SIG-M5 treated with dmso at 0.1 percent for 504 hours (cell line): ENCODE measurements at regions not wholly inside any gene's neighbourhood (a gene's known extent, or its start where the extent isn't known, plus 50 kb on each side); places are given as distances from the start of the nearest gene placed in this dataset.
"Not testable (repeated sequence)": the region's sequence is repeated elsewhere in the genome, so short reads cannot be mapped to it uniquely, and the experiment has no call there.

Source experiments
- DNase-seq: peaks from one replicate; lab custom pipeline; 2025; ENCODE audit not compliant: unreplicated experiment; lab: John Stamatoyannopoulos, UW

DNA sequence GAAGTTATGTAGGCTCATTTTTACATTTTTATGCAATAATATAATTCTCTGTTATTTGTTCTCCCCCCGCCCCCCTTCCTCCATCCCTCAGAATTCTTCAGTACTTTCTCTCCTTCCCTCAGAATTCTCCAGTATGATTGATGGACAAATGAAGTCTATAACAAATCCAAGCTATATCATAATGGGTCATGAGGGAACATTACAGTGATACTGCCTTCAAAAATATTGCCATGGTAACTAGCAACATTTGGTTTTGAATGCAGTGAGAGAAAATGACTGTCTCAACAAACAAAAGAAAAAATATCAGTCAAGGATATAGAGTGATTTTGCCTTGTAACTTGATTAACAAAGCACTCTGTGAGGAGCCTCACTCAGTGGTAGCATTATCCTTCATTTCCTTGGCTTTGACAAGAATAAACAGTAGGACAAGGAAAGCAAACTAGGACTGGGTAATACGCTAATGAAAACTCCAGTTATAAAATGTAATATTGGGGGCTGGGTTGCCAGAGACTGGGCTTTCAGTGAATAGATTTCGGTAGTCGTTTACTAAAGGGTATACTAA lies 392.9 kb upstream of the CRIM1 start:
- no peak for DNase-seq

DNA sequence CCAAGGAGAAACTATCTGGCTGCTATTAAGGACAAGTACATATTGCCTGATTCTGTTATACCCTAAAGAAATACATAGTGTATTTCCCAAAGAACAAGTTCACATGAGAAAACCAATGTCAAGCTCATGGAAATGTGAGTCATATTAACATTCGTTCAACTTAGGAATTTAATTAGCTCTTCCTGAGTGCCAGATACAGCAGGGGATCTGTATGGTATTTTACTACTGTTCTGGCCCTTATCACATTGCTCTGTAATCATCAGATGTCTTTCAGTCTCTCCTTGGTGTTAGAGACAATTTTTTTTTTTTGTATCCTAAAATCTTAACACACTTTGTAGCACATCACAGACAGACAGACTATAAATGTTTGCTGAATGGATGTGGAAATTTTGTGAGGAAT lies 395.0 kb upstream of the CRIM1 start:
- DNase-seq, result no peak

DNA sequence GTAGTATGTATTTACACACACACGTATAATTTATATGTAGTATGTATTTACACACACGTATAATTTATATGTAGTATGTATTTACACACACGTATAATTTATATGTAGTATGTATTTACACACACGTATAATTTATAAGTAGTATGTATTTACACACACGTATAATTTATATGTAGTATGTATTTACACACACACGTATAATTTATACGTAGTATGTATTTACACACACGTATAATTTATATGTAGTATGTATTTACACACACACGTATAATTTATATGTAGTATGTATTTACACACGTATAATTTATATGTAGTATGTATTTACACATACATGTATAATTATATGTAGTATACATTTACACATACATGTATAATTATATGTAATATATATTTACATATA lies 398.5 kb upstream of the CRIM1 start:
- not testable (repeated sequence) for DNase-seq

DNA sequence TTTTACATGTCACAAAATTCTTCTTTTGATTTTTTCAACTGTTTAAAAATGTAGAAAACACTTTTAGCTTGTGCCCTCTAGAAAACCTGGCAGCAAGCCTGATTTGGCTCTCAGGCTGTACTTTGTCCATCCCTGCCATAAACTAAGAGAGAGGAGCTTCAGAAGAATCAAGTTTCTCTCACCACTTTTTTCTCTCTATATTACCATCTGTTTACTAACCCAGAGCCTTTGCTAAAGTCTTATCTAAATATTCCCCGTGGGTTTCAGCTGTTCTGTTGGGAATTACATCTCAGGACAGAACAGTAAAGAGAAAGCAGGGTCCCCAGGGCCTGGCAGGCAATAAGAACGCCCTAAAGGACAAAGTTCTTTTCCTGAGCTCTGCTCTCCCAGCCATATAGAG lies 409.1 kb upstream of the CRIM1 start:
- no peak for DNase-seq

DNA sequence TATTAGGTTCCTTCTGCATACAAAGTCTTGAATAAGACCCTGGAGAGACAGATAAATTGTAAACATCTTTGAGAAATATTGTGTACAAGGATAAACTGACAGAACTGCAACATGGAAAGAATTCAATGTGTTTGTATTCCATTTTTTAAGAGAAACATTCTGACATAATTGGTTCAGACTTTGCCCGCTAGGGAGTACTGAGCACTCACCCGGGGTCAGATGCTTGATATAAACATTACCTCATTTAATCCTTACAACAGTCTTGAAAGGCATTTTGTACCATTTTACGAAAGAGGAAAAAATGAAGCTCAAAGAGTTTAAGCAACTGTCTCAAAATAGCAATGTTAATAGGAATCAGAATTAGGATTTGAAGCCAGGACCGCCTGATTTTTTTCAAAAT lies 416.7 kb upstream of the CRIM1 start:
- DNase-seq, result no peak

DNA sequence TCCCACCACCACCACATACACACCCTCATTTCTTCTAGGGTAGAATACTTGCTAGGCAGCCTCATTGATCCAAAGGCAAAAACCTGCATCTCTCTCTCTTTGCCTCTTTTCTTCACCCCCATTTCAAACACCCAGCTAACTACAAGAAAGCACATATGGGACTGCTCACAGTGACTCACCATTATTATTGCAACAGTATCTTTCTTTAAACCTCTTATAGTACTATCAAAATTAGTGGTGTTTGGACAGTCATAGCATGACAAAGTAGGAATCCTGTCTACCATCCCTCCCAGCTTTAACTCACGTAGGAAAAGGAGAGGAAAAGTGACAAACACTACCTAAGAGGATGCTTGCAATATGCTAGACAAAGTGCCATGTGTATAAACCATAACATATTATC lies 422.5 kb upstream of the CRIM1 start:
- no peak for DNase-seq

DNA sequence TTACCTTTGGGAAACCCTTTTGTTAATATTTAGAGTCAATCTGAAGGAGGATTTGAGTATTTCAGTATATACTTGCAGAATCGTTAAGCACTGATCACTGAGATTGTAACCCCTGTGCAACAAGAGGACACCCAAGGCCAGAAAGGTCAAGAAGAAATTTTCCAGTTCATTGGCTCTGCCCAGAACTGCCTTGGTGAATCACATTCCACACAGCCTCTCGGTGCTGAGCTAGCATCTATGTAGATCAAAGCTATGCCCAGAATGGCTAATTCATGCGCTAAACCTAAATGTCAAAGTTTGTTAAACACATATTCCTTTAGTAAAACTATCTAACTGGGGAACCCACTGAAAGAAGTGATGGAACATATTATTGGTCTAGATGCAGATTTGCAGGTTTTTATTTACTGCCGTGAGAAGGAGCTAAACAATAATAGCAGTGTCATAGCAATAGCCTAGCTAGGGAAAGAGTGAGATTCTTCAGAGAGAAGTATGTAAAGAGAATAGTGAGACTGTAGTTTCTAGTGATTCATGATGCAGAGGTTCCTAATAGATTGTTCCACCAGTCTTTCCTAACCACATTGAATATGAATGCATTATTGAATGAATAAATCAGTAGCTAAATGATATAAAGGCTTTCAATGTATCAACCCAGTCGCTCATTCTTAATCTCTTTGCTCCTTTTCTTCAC lies 423.2 kb upstream of the CRIM1 start:
- no peak for DNase-seq

DNA sequence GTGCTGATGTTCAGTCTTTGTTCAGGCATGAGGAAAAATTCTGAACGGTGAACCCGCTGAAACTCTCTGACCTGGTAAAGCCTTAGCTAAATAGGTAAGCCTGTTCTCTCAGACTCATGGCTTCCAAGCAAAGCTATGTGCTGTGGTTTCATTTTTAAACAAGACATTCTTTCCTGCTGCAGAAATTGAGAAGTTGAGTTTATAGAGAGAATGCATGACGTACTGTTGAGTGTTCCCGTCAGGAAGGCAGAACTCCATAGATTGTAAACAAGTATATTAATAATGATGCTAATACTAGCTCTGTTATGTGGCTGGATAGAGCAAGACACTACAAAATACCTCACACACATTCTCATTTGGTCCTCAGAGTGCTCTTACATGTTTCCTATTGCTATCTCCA lies 424.0 kb upstream of the CRIM1 start:
- no peak for DNase-seq

DNA sequence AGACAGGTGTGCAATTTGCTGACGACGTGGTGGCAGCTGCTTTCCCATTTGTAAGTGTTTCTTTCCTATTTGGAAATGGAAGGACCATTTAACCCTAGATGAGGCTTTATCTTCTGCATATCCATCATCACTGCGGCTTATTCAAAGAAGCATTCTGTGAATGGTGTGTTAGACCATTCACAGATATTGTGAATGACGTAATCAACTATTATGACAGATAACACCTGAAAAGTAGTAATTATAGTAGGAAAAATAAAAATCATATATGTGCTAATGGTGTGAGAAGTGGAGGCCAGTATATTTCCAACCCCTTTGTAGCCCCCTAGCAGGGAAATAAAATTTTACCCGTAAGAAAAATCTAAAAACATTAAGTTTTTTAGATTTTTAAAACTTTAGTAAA lies 424.5 kb upstream of the CRIM1 start:
- DNase-seq, result no peak

DNA sequence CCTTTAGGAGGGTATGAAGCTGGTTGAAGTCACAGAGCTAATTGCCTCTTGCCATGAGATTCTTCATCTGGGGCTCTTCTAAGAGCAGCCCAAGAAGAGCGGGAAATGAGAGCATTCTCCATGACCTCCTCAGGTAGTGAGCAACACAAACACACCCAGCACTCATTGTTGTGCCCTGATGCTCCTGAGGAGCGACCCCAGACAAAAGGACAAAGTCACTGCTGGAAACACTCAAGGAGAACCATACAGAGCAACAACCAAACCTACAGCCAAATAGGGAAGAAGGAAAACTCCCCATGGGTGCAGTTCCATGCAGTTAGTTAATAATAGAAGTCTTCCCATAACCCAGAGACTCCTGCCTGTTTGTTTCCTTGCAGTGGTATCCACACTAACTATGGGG lies 426.0 kb upstream of the CRIM1 start:
- no peak for DNase-seq

DNA sequence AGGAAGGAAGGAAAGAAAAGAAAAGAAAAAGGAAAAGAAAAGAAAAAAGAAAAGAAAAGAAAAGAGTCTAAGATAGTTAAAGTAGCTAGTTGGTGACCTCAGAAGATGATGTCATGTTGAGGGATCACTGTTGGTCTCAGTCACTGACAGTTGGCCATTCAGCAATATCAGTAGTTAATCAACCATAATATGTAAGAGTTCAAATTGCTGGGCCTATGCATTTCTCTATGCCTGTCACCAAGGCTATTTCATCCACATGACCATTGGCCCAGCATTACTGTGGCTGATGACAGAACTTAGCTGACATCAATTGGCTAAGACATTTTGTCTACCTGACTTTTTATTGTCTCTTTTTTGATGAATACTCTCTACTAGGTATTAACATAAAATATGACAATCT lies 435.5 kb upstream of the CRIM1 start:
- no peak for DNase-seq

DNA sequence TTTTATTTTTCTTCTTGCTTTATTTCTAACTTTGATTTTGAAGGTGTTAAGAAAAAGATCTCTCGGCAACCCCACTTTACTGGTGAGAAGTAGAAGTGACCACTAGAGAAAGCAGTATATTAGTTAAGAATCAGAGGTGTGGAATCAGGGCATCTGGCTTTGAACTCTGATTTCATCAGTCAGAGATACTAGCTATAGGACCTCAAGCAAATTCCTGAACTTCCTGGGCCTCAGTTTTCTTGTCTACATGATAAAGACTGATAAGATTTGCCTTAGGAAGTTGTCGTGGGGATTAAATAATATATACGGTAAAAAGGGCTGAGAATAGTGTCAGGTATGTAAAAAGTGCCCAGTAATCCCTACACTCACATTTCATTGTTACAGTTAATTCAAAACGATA lies 440.3 kb upstream of the CRIM1 start:
- DNase-seq, result no peak

DNA sequence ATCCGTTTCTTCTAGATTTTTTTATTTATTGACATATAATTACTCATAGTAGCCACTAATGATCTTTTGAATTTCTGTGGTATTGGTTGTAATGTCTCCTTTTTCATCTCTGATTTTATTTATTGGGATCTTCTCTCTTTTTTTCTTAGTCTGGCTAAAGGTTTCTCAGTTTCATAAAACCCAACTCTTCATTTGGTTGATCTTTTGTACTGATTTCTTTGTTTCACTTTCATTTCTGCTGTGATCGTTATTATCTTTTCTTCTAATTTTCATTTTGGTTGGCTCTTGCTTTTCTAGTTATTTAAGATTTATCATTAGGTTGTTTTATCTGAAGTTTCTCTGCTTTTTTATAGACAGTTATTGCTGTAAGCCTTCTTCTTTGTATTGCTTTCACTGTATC lies 463.6 kb upstream of the CRIM1 start:
- no peak for DNase-seq

DNA sequence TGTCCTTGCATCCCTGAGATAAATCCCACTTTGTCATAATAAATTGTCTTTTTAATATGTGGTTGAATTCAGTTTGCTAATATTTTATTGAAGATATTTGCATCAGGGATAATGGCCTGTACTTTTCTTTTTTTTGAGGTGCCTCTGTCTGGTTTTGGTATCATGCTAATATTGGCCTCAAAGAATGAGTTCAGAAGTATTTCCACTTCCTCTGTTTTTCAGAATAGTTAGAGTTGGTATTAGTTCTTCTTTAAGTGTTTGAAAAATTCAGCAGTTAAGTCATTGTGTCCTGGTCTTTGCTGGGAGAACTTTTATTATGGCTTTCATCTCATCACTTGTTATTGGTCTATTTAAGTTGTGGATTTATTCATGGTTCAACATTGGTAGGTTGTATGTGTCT lies 464.1 kb upstream of the CRIM1 start:
- no peak for DNase-seq

DNA sequence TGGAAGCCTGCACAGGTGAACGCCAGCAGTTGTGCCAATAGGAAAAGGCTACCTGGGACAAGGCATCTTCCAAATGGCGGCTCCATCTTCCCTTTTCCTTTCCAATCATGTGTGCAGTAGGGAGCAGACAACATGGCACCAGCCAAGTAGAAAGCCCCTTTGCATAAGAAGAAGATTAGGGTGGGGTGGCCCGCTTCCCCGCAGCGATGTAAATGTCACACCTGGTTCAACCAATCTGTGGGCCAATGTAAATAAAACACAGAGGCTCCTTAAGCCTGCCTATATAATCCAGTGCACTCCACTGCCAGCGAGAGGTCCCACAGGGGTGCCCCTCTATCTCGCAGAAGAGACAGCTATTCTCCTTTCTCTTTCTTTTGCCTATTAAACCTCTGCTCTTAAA lies 468.4 kb upstream of the CRIM1 start:
- DNase-seq, result no peak

DNA sequence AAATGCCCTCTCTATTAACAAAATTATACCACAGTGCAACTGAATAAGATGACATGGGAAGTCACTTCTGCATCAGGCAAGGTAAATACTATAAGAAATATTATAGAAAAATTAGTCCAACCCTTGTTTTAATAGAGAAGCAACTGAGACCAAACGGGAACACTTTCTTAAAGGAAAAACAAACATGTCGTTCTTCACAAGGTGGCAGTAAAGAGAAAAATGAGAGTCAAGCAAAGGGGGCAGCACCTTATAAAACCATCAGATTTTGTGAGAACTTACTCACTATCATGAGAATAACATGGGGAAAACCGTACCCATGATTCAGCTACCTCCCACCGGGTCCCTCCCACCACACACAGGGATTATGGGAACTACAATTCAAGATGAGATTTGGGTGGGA lies 481.7 kb upstream of the CRIM1 start:
- DNase-seq, result no peak

DNA sequence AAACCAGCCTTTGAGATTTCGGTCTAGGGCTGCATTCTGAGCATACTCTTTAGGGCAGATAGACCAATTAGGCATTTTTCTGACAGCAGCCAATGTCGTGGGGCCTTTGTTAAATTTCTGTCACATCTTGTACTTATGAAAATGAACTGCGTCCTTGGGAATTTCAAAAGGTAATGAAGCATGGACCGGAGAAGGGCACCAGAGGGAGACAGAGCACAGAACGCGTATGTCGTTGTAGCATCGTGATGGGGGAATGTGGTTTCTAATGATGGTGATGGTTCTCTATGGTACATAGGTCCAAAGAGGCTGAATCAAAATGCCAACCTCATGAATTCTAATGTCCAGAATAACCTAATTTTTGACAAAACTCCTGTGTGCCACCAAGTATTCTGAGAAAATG lies 483.9 kb upstream of the CRIM1 start:
- no peak for DNase-seq

DNA sequence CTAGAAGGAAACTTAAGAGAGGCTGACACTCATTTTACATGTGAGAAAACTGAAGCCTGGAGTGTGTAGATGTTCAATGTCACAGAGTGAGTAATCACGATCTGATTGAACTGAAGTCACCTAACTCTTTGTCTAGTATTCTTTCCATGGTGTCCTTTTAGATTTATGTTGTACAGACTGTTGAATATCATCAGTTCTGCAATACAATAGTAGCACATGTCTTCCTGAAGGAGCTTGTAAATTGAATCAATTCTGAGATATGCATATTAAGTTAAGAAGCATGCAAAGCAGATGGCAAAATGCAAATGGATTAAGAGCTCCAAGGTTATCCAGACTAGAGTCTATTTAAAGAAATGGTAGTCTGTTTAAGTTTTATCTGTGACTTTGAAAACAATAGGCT lies 484.9 kb upstream of the CRIM1 start:
- DNase-seq, result no peak

DNA sequence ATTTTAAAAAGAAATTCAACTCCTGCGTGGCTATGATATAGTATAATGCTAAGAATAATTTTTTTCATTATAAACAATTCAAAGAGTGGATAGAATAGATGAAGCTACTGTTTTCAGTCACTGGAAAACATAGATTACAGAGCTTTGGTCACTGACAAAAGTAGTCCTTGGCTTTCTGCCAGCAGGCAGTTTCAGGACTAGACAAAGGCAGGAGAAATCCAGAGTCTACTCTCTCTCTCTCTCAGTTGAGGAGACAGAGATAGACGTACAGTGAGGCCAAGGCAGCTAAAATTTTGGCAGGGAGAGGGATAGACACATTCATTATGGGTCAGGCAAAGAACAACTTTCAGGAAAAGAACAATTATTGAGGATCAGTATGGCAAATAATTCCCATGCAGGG lies 491.4 kb upstream of the CRIM1 start:
- DNase-seq, result no peak

DNA sequence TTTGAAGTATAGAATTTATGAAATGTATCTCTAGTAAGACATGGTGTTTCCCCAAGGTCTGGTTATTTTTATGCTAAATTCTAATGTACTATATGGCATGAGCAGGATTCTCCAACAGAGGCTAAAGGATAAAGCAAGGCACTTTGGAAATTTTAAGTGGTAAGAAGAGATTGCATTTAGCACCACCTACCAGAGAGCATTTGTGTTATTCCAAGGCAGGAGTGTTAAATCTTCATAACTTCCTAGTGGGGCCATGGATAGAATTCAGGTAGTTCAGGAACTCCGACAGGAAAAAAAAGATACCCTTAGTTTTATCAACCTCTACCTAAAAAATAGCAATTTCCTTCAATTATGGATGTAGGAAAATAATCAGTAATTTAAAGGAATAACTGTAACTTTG lies 497.4 kb upstream of the CRIM1 start:
- no peak for DNase-seq

DNA sequence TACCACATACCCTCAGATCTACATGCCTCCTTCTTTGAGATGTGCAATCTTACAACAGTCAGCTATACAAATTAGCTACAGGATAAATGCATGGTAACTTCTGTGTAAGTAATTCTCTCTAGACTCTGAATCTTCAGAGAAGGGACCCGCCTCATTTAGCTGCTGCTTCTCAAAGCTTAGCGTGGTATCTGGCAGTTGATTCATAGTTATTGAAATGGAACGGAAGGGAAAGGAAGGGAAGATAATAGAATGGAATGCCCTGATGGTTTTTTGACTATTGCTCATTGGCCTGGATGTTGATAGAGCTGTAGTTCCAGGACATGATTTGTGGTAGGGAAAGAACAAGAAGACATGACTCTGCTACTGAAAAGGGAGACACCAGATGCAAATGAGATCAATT lies 498.1 kb upstream of the CRIM1 start:
- DNase-seq, result no peak

DNA sequence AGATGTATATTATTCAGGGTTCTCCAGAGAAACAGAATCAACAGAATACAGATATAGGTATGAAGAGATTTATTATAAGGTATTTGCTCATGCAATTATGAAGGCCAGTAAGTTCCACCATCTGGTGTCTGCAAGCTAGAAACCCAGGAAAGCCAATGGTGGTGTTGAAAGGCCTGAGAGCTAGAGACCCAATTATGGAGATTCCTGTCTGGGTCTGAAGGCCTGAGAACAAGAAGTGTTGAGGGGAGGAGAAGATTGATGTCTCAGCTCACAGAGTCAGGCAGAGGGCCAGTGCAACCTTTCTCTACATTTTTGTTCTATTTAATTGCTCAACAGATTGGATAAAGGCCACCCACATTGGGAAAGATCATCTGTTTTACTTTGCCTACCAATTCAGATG lies 524.2 kb upstream of the CRIM1 start:
- no peak for DNase-seq

DNA sequence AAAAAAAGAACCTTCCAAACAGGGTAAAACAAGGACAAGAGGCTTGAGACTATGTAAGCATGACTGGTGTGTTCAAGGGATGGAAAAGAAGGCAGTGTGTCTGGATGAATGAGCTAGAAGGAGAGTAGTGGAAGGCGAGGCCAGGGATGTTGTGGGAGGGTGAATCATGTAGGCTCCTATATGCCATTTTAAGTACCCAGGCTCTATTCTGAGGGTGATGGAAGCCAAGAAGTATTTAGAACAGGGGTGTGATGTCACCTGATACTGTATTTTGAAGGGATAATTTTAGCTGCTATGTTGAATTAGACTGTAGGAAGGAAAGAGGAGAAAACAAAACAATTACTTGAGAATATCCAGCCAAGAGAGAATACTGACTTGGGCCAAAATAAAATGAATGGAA lies 524.7 kb upstream of the CRIM1 start:
- no peak for DNase-seq
